ENCODE measurements at regions not wholly inside any gene's neighbourhood (a gene's known extent, or its start where the extent isn't known, plus 50 kb on each side); places are given as distances from the start of the nearest gene placed in this dataset.
"Not testable (repeated sequence)": the region's sequence is repeated elsewhere in the genome, so short reads cannot be mapped to it uniquely, and the experiment has no call there.

GRCh38 chr6:8619853-8620252 lies 184.5 kb upstream of the SLC35B3 start:
- DNase-seq (ENCODE audit: low read depth, low spot score) (no peak), FAIRE-seq (no peak)
- H3K27ac ChIP-seq (ENCODE audit: insufficient read depth, low read depth, low read length) = no peak overlapping the region
- intact Hi-C loops (cut with micrococcal nuclease) = no loop called here
- ChIA-PET POLR2A (no interaction called here), CTCF (no interaction called here)
- H4K20me1 ChIP-seq (replicated peaks; ENCODE audit: control insufficient read depth, extremely low read depth, insufficient read depth, low read length) = no peaks in the 10 kb centered on the region
- BruUV-seq (replicated peaks) = no TSS peak
- no peaks in the 10 kb centered on the region for H3K36me3 ChIP-seq (ENCODE audit: control insufficient read depth in 2 of 2, extremely low read depth in 1 of 2, insufficient read depth in 2 of 2, low read length in 2 of 2)
- dilution Hi-C loops (cut with MboI; ENCODE audit: extremely low pct_ligation_motif_present, low sequenced_read_pairs) = no loop called here
- no peaks in the 10 kb centered on the region for H3K79me2 ChIP-seq (ENCODE audit: control insufficient read depth, insufficient read depth, low read length)
- no peak overlapping the region for H3K9ac ChIP-seq (replicated peaks; ENCODE audit: extremely low read depth, insufficient read depth, low read length)
- TF ChIP-seq POLR2A (IDR thresholded peaks at IDR 0.05; ENCODE audit: low read depth, low read length) (no peak), MAX (IDR thresholded peaks at IDR 0.05; ENCODE audit: insufficient read depth, insufficient read length) (no peak), EZH2 (IDR thresholded peaks at IDR 0.05; ENCODE audit: borderline replicate concordance, low read depth, low read length, severe bottlenecking) (no peak), GATA2 (IDR thresholded peaks at IDR 0.05; ENCODE audit: insufficient read depth, insufficient read length, low read depth, low read length) (no peak), CTCF (IDR thresholded peaks at IDR 0.05; ENCODE audit: extremely low read depth in 1 of 2, insufficient read depth in 1 of 2, low read depth in 1 of 2, low read length in 2 of 2) (no peak), JUN (IDR thresholded peaks at IDR 0.05; ENCODE audit: borderline replicate concordance, insufficient read depth, insufficient read length, low read depth) (no peak), POLR2AphosphoS5 (IDR thresholded peaks at IDR 0.05; ENCODE audit: insufficient read depth, low read depth, low read length) (no peak), FOS (IDR thresholded peaks at IDR 0.05; ENCODE audit: borderline replicate concordance, insufficient read depth, low read length) (no peak), MYC (IDR thresholded peaks at IDR 0.05; ENCODE audit: low read depth, low read length) (no peak)
- H3K9me1 ChIP-seq (replicated peaks; ENCODE audit: control insufficient read depth, extremely low read depth, insufficient read depth, low read length) = no peaks in the 10 kb centered on the region
- H3K27me3 ChIP-seq (ENCODE audit: control insufficient read depth in 2 of 2, insufficient read depth in 2 of 2, low read length in 2 of 2) = no peaks in the 10 kb centered on the region
- no peak overlapping the region for H2AFZ ChIP-seq (ENCODE audit: low read depth, low read length)
- no peaks in the 10 kb centered on the region for H3K9me3 ChIP-seq (replicated peaks; ENCODE audit: control insufficient read depth, insufficient read depth, low read length)
- H3K4me3 ChIP-seq (replicated peaks in 1 of 3; ENCODE audit: insufficient read depth in 1 of 3, low read depth in 1 of 3, low read length in 3 of 3) = no peak overlapping the region
- no peaks in the 10 kb centered on the region for H3K4me1 ChIP-seq (ENCODE audit: control insufficient read depth, extremely low read depth, insufficient read depth, low read length)
- H3K4me2 ChIP-seq (ENCODE audit: insufficient read depth, low read length) = no peak overlapping the region

- POLR2A ChIA-PET; intact Hi-C loops (cut with micrococcal nuclease); BruUV-seq (replicated peaks); H3K9ac ChIP-seq (replicated peaks; ENCODE audit: extremely low read depth, insufficient read depth, low read length); dilution Hi-C loops (cut with MboI; ENCODE audit: extremely low pct_ligation_motif_present, low sequenced_read_pairs); H3K4me2 ChIP-seq (ENCODE audit: insufficient read depth, low read length); H3K27me3 ChIP-seq (ENCODE audit: control insufficient read depth in 2 of 2, insufficient read depth in 2 of 2, low read length in 2 of 2); H3K36me3 ChIP-seq (ENCODE audit: control insufficient read depth in 2 of 2, extremely low read depth in 1 of 2, insufficient read depth in 2 of 2, low read length in 2 of 2); CTCF ChIA-PET; H2AFZ ChIP-seq (ENCODE audit: low read depth, low read length); H4K20me1 ChIP-seq (replicated peaks; ENCODE audit: control insufficient read depth, extremely low read depth, insufficient read depth, low read length); DNase-seq (ENCODE audit: low read depth, low spot score); FAIRE-seq; H3K79me2 ChIP-seq (ENCODE audit: control insufficient read depth, insufficient read depth, low read length); H3K9me1 ChIP-seq (replicated peaks; ENCODE audit: control insufficient read depth, extremely low read depth, insufficient read depth, low read length); H3K4me3 ChIP-seq (replicated peaks in 1 of 3; ENCODE audit: insufficient read depth in 1 of 3, low read depth in 1 of 3, low read length in 3 of 3); H3K4me1 ChIP-seq (ENCODE audit: control insufficient read depth, extremely low read depth, insufficient read depth, low read length); H3K27ac ChIP-seq (ENCODE audit: insufficient read depth, low read depth, low read length); H3K9me3 ChIP-seq (replicated peaks; ENCODE audit: control insufficient read depth, insufficient read depth, low read length): not testable (repeated sequence)
Measured at GRCh38 chr6:8619408-8619807, 184.1 kb upstream of the SLC35B3 start.
